Chondrocyte (in vitro differentiated cells): ENCODE measurements at regions not wholly inside any gene's neighbourhood (a gene's known extent, or its start where the extent isn't known, plus 50 kb on each side); places are given as distances from the start of the nearest gene placed in this dataset.

Experiments used
- DNase-seq: peaks from one replicate; pipeline ENCODE4 v3.0.0; 2021; ENCODE audit warnings: mixed read lengths, low spot score
- H3K27ac Mint-ChIP-seq: one replicate; pipeline ENCODE4 v1.8.0; 2021; ENCODE audit warnings: mild to moderate bottlenecking, moderate library complexity, mixed read lengths; ENCODE audit not compliant: unreplicated experiment
- H3K27me3 Mint-ChIP-seq: 2 replicates; pipeline ENCODE4 v1.8.0; 2021; ENCODE audit warnings: low read depth, mixed read lengths
- H3K36me3 Mint-ChIP-seq: 2 replicates; pipeline ENCODE4 v1.8.0; 2021; ENCODE audit warnings: low read depth, mixed read lengths
- H3K4me1 Mint-ChIP-seq: 2 replicates; pipeline ENCODE4 v1.8.0; 2021; ENCODE audit warnings: low read depth, mild to moderate bottlenecking, mixed read lengths
- H3K4me3 Mint-ChIP-seq: one replicate; pipeline ENCODE4 v1.8.0; 2021; ENCODE audit warnings: mild to moderate bottlenecking, moderate library complexity, mixed read lengths; ENCODE audit not compliant: unreplicated experiment
- H3K9me3 Mint-ChIP-seq: 2 replicates; pipeline ENCODE4 v1.8.0; 2021; ENCODE audit warnings: low read depth, mixed read lengths
- TF ChIP-seq, protein P1 (sequence below): fragments of 200-600 bp; sonication (generic); IDR thresholded peaks from 2 replicates; pipeline ENCODE4 v1.5.0; 2021; ENCODE audit warnings: antibody characterized with exemption, mild to moderate bottlenecking, moderate library complexity

DNA sequence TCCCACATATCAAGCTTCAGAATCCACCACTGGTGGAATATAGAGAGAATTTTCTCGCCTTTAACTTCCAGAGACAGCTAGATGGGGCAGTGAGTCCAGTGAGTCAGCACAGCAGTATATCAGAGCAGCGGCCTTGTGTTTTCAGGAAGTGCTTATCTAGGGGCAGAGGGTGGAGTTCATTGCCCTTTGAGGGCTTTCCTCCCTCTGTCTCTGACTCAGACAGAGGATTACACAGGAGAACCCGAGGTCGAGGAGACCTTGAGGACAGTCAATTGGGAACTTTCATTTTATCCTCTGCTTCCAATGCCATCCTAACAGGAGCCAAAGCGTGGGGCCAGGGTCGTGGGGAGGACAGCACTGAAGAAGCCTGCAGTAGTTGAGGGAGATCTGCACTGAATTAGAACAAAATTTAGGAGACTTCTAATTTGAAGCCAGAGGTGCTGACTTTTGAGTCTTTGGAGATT lies 109.6 kb upstream of the UMPS start:
- no peaks in the 10 kb centered on the region for H3K36me3 Mint-ChIP-seq
- H3K4me3 Mint-ChIP-seq: no peak overlapping the region
- H3K27me3 Mint-ChIP-seq: no peaks in the 10 kb centered on the region
- TF ChIP-seq, protein P1, sequence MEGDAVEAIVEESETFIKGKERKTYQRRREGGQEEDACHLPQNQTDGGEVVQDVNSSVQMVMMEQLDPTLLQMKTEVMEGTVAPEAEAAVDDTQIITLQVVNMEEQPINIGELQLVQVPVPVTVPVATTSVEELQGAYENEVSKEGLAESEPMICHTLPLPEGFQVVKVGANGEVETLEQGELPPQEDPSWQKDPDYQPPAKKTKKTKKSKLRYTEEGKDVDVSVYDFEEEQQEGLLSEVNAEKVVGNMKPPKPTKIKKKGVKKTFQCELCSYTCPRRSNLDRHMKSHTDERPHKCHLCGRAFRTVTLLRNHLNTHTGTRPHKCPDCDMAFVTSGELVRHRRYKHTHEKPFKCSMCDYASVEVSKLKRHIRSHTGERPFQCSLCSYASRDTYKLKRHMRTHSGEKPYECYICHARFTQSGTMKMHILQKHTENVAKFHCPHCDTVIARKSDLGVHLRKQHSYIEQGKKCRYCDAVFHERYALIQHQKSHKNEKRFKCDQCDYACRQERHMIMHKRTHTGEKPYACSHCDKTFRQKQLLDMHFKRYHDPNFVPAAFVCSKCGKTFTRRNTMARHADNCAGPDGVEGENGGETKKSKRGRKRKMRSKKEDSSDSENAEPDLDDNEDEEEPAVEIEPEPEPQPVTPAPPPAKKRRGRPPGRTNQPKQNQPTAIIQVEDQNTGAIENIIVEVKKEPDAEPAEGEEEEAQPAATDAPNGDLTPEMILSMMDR: no peak
- no peak overlapping the region for H3K27ac Mint-ChIP-seq
- no peaks in the 10 kb centered on the region for H3K4me1 Mint-ChIP-seq
- no peak for DNase-seq
- no peaks in the 10 kb centered on the region for H3K9me3 Mint-ChIP-seq

DNA sequence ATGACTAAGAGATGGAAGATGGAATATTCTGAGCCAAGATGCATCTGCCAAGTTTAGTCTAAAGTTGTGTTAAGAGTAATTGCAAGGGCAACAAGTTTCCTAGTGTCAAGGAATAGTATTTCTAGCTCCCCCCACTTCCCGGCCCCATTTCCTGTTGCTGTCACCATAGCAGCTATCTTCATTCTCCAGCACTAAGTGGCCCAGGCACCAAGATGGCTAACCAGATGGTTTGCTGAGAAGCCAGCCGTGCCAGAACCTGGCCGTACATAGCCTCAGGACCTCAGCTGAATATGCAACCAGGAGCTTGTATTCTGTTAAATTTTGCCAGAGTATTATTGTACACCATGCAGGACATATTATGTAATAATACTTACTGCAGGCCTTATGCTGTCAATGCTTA lies 108.8 kb upstream of the UMPS start:
- DNase-seq: no peak
- Mint-ChIP-seq H3K27ac (no peak overlapping the region), H3K36me3 (no peaks in the 10 kb centered on the region), H3K9me3 (no peaks in the 10 kb centered on the region), H3K27me3 (no peaks in the 10 kb centered on the region), H3K4me1 (no peaks in the 10 kb centered on the region), H3K4me3 (no peak overlapping the region)
- TF ChIP-seq, protein P1: no peak

DNA sequence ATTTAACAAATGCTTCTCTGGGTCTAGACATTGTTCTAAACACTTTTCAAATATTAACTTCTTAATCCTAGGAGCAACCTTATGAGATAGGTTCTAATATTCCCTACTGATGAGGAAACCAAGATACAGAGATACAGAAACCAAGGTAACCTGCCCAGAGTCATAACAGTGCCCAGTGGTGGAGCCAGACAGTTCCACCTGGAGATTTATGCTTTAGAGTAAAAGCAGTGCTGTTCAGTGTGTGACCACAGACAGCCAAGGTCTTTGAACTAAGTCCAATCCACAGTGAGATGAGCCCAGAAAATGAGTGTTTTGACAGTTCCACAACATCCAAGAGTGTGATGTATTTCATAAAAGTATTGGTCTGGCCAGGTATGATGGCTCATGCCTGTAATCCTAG lies 105.2 kb upstream of the UMPS start:
- Mint-ChIP-seq H3K27me3 (no peaks in the 10 kb centered on the region), H3K36me3 (no peaks in the 10 kb centered on the region), H3K9me3 (no peaks in the 10 kb centered on the region), H3K4me3 (no peak overlapping the region), H3K27ac (no peak overlapping the region), H3K4me1 (no peaks in the 10 kb centered on the region)
- DNase-seq: no peak
- TF ChIP-seq, protein P1: no peak

DNA sequence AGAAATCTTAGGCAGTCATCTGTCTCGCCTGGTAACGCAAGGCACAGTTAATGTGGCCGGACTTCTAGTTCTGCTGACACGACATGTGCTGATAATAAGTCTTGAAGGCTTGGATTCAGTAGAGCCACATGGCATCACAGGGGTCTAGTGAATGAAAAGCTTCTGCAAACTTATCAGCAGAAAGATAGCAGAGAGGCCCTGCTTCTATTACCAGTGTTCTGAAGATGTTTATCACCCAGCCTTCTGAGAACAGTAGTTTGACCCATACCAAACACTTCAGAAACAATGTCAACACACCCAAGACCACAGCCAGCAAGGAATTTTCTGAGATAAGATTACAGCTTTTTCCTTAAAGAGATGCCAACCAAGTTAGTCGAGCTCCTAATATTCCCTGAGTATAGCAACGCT lies 102.7 kb upstream of the UMPS start:
- Mint-ChIP-seq H3K27me3 (no peaks in the 10 kb centered on the region), H3K4me3 (no peak overlapping the region), H3K27ac (no peak overlapping the region), H3K9me3 (no peaks in the 10 kb centered on the region), H3K36me3 (peaks cover 2% of the 10 kb centered on the region), H3K4me1 (no peaks in the 10 kb centered on the region)
- no peak for DNase-seq
- TF ChIP-seq, protein P1: no peak

DNA sequence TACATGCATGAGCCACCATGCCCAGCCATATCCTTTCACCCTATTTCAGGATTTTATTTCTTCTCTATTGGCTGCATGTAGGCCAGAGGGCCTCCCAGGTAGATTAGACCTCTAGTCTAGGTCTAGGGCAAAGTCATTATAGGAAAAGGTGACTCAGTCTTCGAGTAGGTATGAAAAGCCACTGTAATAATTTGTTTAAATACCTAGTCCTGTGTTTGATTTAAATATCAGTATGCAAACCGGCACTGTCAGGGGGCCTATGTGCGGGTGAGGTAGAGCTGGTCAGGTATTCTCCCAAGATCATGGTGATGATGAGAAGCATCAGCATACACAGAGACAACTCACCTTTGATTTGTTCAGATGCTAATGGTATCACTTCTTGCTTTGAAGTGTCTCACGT lies 101.4 kb upstream of the UMPS start:
- no peak overlapping the region for H3K27ac Mint-ChIP-seq
- H3K4me3 Mint-ChIP-seq: no peak overlapping the region
- TF ChIP-seq, protein P1: no peak
- no peaks in the 10 kb centered on the region for H3K27me3 Mint-ChIP-seq
- no peaks in the 10 kb centered on the region for H3K4me1 Mint-ChIP-seq
- no peaks in the 10 kb centered on the region for H3K9me3 Mint-ChIP-seq
- no peak for DNase-seq
- H3K36me3 Mint-ChIP-seq: peaks cover 6% of the 10 kb centered on the region
